GM10266 (cell line): ENCODE measurements at regions not wholly inside any gene's neighbourhood (a gene's known extent, or its start where the extent isn't known, plus 50 kb on each side); places are given as distances from the start of the nearest gene placed in this dataset.

Source experiments
- DNase-seq: peaks from one replicate; pipeline ENCODE4 v3.0.0; 2012; ENCODE audit errors: extremely low spot score
- TF ChIP-seq, protein P1 (sequence below): IDR thresholded peaks from 2 replicates; pipeline ENCODE4 v1.5.1; 2012; ENCODE audit warnings: mild to moderate bottlenecking, low read depth; ENCODE audit not compliant: control insufficient read depth, insufficient read depth; ENCODE audit errors: missing control alignments

DNA sequence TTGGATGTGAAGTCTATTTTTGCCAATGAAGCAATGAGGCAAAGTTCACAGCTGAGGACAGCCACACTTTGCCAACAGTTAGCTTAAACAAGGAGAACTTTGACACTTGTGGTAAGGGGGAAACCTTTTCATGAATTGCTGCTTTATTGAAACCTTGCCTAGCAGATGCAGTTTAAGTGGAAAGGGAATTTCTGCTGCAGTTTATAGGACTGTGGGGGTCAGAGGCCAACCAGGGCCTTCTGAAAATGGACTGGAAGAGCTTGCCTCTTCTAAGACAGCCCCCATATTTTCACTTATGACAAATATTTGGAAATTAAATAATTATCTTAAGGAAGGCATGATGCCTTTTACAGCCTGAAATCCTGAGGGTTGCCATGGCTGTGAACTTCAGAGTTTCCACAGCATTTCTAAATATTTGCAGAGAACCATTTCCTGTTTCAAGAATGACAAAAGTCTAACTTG lies 550.3 kb downstream of the RAB28 start:
- TF ChIP-seq, protein P1, sequence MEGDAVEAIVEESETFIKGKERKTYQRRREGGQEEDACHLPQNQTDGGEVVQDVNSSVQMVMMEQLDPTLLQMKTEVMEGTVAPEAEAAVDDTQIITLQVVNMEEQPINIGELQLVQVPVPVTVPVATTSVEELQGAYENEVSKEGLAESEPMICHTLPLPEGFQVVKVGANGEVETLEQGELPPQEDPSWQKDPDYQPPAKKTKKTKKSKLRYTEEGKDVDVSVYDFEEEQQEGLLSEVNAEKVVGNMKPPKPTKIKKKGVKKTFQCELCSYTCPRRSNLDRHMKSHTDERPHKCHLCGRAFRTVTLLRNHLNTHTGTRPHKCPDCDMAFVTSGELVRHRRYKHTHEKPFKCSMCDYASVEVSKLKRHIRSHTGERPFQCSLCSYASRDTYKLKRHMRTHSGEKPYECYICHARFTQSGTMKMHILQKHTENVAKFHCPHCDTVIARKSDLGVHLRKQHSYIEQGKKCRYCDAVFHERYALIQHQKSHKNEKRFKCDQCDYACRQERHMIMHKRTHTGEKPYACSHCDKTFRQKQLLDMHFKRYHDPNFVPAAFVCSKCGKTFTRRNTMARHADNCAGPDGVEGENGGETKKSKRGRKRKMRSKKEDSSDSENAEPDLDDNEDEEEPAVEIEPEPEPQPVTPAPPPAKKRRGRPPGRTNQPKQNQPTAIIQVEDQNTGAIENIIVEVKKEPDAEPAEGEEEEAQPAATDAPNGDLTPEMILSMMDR: no peak
- no peak for DNase-seq

DNA sequence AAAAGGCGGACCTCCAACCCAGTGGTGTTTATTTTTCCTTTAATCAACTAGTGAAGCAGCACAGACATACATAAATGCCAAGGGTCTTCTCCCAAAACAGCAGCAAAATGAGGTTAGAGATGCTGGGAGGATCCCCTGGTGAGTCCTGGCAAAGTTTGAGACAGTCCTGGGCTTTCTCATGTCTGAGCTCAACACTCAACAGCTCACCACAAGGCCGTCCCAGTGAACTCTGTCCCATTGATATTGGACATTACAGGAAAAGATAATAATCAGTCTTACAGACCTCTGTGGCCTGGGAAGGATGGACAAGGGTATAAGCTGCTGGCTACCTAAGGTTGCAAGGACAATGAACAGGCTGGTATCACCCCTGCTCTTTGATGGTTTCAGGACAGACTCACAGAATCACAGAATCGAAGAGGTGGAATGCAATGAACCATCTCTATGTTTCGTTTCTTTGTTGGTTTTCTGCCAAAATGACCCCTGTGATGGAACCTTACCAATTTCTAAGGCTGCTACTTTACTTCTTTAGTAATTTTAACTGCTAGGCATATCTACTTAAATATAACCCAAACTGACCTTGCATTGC lies 551.8 kb downstream of the RAB28 start:
- TF ChIP-seq, protein P1: no peak
- DNase-seq: no peak

DNA sequence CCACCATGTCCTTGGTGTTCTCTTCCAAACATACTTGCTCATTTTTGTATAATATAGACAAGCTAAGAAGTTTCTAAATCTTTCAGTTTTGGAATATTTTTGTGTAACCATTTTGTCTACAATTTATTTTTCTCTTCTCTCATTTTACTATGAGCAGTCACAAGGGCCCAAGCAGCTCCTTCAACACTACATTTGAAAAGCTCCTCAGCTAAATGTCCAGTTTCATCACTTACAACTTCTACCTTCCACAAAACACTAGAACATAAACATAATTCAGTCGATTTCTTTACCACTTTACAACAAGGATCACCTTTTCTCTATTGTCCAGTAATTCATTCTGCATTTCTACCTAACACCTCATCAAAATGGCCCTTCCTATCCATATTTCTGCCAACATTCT lies 554.4 kb downstream of the RAB28 start:
- DNase-seq: no peak
- TF ChIP-seq, protein P1: no peak

DNA sequence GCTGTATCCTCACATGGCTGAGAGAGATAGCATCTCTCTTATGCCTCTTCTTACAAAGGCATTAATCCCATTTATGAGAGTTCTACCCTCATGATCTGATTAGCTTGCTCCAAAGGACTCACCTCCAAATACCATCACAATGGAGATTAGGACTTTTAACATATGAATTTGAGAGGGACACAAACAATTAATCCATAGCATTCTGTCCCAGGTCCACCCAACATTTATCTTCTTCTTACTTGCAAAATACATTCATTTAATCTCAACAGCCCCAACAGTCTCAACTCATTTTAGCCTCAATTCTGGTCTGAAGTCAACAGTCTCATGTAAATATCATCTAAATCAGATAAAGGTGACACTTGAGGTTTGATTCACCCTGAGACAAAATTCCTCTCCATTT lies 555.4 kb downstream of the RAB28 start:
- TF ChIP-seq, protein P1: no peak

DNA sequence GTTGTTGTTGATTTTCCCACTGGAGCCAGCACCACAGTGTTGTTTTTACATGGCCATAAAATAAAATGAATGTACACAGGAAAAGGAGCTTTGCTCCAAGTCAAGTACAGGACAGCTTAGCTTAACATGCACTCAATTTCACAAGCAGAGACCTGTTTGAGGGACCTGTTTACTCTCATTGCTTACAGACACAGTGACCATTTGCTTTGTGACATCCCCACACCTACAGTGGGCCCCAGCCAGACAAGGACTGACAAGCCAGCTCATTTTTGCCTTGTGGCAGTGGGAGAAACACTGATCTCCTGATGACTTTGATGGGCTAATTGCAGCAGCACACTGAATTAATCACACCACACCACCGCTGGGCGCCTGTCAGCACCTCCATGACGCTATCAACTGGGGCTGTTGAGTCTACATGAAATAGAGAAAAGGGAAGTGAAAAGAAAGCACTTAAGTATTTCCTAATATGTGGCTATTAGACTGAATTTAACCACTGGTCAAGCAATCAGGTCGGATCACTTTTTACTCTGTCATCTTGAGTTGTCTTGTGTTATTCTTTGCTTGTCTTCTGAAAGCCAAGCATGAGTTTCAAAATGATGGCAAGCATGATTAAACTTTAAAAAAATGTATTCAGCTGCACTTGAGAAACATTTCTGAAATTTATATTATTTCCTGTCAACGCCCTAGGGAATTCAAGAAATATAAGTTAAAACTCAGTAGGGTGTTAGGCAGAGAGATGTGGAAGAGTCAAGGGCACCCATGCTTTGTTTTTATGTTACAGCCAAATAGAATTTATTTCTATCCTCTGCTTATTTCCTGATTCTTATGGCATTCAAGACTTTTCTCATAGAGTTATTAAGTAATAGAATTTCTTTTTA lies 557.7 kb downstream of the RAB28 start:
- no peak for DNase-seq
- TF ChIP-seq, protein P1: no peak

More for the DNA sequence above, 555.4 kb downstream of the RAB28 start:
- no peak for DNase-seq

DNA sequence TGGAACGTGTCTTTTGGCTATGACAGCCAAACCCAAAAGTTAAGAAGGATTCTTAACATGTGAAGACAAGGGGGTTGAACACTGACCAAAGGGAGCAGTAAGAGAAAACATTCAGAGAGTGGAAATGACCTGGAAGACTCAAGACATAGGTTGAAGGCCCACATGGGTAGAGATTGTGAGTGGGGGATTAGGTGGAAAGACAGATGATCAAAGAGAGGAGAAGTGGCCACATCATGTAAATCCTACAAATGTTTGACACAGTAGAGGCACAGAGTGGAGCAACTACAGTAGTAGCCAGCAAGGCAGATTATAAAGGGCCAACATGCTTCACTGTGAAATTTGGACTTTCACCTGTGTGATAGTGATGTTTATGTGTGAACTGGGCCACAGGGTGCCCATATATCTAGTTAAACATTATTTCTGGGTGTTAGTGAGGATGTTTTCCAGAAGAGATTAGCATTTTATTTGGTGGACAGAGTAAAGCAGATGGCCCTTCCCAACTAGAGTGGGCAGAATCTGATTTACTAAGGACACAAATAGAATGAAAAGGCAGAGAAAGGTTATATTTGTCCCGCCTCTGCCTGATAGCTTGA lies 559.3 kb downstream of the RAB28 start:
- no peak for DNase-seq
- TF ChIP-seq, protein P1: no peak
